ENCODE measurements at regions not wholly inside any gene's neighbourhood (a gene's known extent, or its start where the extent isn't known, plus 50 kb on each side); places are given as distances from the start of the nearest gene placed in this dataset.

DNA sequence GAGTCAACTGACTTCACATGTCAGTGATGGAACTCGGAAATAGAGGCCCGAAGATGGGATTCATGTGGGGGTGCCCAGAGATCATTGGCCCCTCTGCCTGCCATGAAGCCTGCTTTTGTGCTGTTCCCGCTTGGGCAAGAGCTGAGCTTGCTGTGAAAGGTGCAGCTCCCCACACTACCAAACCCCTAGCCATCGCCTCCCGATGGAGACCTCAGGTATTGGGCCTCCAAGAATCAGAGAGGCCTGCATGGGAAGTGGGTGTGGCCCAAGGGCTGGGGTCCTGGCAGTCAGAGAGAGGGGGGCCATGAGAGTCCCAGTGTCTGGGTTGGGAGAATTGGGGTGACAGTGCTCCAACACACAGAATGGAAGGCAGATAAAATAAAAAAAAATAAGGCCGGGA, 160.9 kb downstream of the SOD2 start:
- no peaks in the 10 kb centered on the region for H3K36me3 ChIP-seq (ENCODE audit: insufficient read depth, low read length)
- no peak overlapping the region for H3K27ac ChIP-seq (ENCODE audit: low read depth, low read length, poor library complexity, severe bottlenecking)
- no peaks in the 10 kb centered on the region for H3K9me2 ChIP-seq (ENCODE audit: low read depth, low read length)
- H3K9me3 ChIP-seq (ENCODE audit: low read length), result no peaks in the 10 kb centered on the region
- H2AFZ ChIP-seq (ENCODE audit: low read length), result no peak overlapping the region
- no peak overlapping the region for H3K4me2 ChIP-seq (ENCODE audit: low read length)
- TF ChIP-seq, protein P1, sequence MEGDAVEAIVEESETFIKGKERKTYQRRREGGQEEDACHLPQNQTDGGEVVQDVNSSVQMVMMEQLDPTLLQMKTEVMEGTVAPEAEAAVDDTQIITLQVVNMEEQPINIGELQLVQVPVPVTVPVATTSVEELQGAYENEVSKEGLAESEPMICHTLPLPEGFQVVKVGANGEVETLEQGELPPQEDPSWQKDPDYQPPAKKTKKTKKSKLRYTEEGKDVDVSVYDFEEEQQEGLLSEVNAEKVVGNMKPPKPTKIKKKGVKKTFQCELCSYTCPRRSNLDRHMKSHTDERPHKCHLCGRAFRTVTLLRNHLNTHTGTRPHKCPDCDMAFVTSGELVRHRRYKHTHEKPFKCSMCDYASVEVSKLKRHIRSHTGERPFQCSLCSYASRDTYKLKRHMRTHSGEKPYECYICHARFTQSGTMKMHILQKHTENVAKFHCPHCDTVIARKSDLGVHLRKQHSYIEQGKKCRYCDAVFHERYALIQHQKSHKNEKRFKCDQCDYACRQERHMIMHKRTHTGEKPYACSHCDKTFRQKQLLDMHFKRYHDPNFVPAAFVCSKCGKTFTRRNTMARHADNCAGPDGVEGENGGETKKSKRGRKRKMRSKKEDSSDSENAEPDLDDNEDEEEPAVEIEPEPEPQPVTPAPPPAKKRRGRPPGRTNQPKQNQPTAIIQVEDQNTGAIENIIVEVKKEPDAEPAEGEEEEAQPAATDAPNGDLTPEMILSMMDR (IDR thresholded peaks at IDR 0.05; ENCODE audit: low read length), result no peak
- no peak for TF ChIP-seq EZH2 (IDR thresholded peaks at IDR 0.05; ENCODE audit: borderline replicate concordance, low read length)
- no peaks in the 10 kb centered on the region for H3F3A ChIP-seq (ENCODE audit: insufficient read depth, low read length)
- no peaks in the 10 kb centered on the region for H3K79me2 ChIP-seq (ENCODE audit: insufficient read depth, low read length)
- no peaks in the 10 kb centered on the region for H3K27me3 ChIP-seq (ENCODE audit: insufficient read depth, low read length)
- no peaks in the 10 kb centered on the region for H3K4me1 ChIP-seq (ENCODE audit: insufficient read depth, low read length, severe bottlenecking)
- H3K9ac ChIP-seq (ENCODE audit: low read length), result no peak overlapping the region
- H3K4me3 ChIP-seq (ENCODE audit: low read depth, low read length, poor library complexity, severe bottlenecking), result no peak overlapping the region
- H4K20me1 ChIP-seq (ENCODE audit: insufficient read depth, low read length), result no peaks in the 10 kb centered on the region

DNA sequence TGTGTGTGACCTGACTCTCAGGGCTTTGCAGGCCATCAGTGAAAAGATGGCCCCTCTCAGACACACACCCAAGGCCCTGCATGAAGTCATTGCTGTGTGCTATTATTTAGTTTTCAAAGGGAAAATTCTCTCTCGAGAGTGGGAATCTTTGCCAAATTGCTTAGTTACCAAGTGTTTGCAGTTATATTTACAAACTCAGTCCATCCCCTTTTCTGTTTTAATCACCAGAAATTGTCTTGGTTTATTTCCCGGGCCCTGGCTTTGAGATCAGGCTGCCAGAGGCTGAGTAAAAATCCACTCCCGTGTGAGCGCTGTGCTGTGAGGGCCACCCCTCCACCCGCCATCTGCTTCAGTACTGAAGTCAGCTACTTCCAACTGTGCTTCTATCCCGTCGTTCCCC, 163.1 kb downstream of the SOD2 start:
- Histone ChIP-seq H3K4me3 (ENCODE audit: low read depth, low read length, poor library complexity, severe bottlenecking) (no peak overlapping the region), H3K27ac (ENCODE audit: low read depth, low read length, poor library complexity, severe bottlenecking) (no peak overlapping the region), H3K9ac (ENCODE audit: low read length) (no peak overlapping the region), H3K9me3 (ENCODE audit: low read length) (no peaks in the 10 kb centered on the region), H4K20me1 (ENCODE audit: insufficient read depth, low read length) (no peaks in the 10 kb centered on the region), H3K4me1 (ENCODE audit: insufficient read depth, low read length, severe bottlenecking) (no peaks in the 10 kb centered on the region), H3K36me3 (ENCODE audit: insufficient read depth, low read length) (no peaks in the 10 kb centered on the region), H3K4me2 (ENCODE audit: low read length) (no peak overlapping the region), H3K27me3 (ENCODE audit: insufficient read depth, low read length) (no peaks in the 10 kb centered on the region), H3K9me2 (ENCODE audit: low read depth, low read length) (no peaks in the 10 kb centered on the region), H2AFZ (ENCODE audit: low read length) (no peak overlapping the region), H3F3A (ENCODE audit: insufficient read depth, low read length) (no peaks in the 10 kb centered on the region), H3K79me2 (ENCODE audit: insufficient read depth, low read length) (no peaks in the 10 kb centered on the region)
- no peak for TF ChIP-seq EZH2 (IDR thresholded peaks at IDR 0.05; ENCODE audit: borderline replicate concordance, low read length)
- TF ChIP-seq, protein P1 (IDR thresholded peaks at IDR 0.05; ENCODE audit: low read length), result no peak

DNA sequence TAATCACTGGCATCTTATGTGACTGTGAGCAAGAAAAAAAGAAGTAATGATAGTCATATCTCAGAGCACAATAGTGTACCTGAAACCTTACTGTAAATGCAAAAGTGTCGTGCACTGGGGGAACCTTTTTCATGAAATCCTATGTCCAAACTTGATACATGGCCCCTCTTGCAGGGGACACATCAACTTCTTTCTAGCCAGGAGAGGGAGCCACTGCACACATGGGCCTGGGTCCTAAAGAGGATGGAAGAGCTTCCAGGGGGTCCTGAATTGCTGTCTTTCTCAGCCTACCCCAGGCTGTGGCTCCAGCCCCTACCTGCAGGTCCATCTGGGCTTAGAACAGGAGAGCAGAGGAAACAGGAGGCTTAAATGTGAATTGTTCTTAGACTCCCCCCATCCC, 165.7 kb downstream of the SOD2 start:
- Histone ChIP-seq H3K79me2 (ENCODE audit: insufficient read depth, low read length) (no peaks in the 10 kb centered on the region), H3K4me2 (ENCODE audit: low read length) (no peak overlapping the region)

More for the DNA sequence above, 165.7 kb downstream of the SOD2 start:
- H3K9me3 ChIP-seq (ENCODE audit: low read length), result no peaks in the 10 kb centered on the region
- H2AFZ ChIP-seq (ENCODE audit: low read length), result no peak overlapping the region
- no peak overlapping the region for H3K27ac ChIP-seq (ENCODE audit: low read depth, low read length, poor library complexity, severe bottlenecking)
- TF ChIP-seq, protein P1 (IDR thresholded peaks at IDR 0.05; ENCODE audit: low read length), result peak; percentile 14; the same call in 1 of the 2 replicates
- TF ChIP-seq EZH2 (IDR thresholded peaks at IDR 0.05; ENCODE audit: borderline replicate concordance, low read length), result no peak
- no peaks in the 10 kb centered on the region for H3K36me3 ChIP-seq (ENCODE audit: insufficient read depth, low read length)
- H3K4me1 ChIP-seq (ENCODE audit: insufficient read depth, low read length, severe bottlenecking), result no peaks in the 10 kb centered on the region
- H3K9me2 ChIP-seq (ENCODE audit: low read depth, low read length), result no peaks in the 10 kb centered on the region
- no peaks in the 10 kb centered on the region for H4K20me1 ChIP-seq (ENCODE audit: insufficient read depth, low read length)
- H3K9ac ChIP-seq (ENCODE audit: low read length), result no peak overlapping the region
- H3F3A ChIP-seq (ENCODE audit: insufficient read depth, low read length), result no peaks in the 10 kb centered on the region
- no peak overlapping the region for H3K4me3 ChIP-seq (ENCODE audit: low read depth, low read length, poor library complexity, severe bottlenecking)
- H3K27me3 ChIP-seq (ENCODE audit: insufficient read depth, low read length), result no peaks in the 10 kb centered on the region
